ENCODE measurements at regions not wholly inside any gene's neighbourhood (a gene's known extent, or its start where the extent isn't known, plus 50 kb on each side); places are given as distances from the start of the nearest gene placed in this dataset.
"Not testable (repeated sequence)": the region's sequence is repeated elsewhere in the genome, so short reads cannot be mapped to it uniquely, and the experiment has no call there.

GRCh38 chr9:42442680-42443079 lies 259.2 kb downstream of the SPATA31A6 start:
- H3K27ac ChIP-seq (ENCODE audit: low read depth, low read length); CTCF ChIA-PET; H3K9me3 ChIP-seq (ENCODE audit: control insufficient read depth, insufficient read depth, low read length); POLR2A ChIA-PET; H3K4me3 ChIP-seq (ENCODE audit: low read depth, low read length); DNase-seq (ENCODE audit: low read depth, low spot score); H3K27me3 ChIP-seq (ENCODE audit: control insufficient read depth, insufficient read depth, low read length): not testable (repeated sequence)

DNA sequence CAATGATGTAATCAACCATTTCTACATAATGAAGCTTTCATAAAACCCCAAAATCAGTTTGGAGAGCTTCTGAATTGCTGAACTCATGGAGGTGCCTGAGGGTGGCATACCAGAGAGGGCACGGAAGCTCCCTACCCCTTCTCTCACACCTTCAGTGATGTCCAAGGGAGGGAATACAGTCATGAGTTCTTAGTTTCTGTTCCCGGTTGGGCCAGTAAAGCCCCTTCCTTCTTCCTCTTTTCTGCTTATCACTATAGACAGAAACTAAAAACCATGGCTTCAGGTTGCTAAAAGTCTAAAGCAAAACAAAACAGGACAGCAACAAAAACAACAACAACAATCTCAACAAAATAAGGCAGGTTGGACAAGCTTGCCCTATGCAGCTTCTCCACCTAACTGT lies 260.0 kb downstream of the SPATA31A6 start:
- POLR2A ChIA-PET, result not testable (repeated sequence)

DNA sequence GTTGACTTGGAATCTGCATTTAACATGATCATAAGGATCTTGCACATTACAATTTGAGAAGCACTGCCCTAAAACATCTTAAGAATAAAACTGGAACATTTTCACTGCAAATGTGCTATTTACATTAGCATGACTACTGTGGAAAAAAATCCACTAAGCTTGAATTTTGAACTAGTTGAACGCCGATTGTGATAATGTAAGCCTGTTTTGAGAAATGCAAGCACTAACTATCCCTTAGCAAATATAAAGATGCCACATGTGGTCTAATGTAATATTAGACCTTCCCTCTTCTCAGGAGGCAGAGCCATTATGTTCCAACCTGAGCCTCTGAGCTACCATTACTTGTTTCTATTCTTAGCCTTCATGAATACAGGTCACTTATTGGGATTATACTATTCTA lies 278.0 kb downstream of the SPATA31A6 start:
- H3K9me3 ChIP-seq (ENCODE audit: control insufficient read depth, insufficient read depth, low read length); H3K27ac ChIP-seq (ENCODE audit: low read depth, low read length); CTCF ChIA-PET; H3K4me3 ChIP-seq (ENCODE audit: low read depth, low read length); DNase-seq (ENCODE audit: low read depth, low spot score); POLR2A ChIA-PET; H3K27me3 ChIP-seq (ENCODE audit: control insufficient read depth, insufficient read depth, low read length): not testable (repeated sequence)

More for the DNA sequence above, 260.0 kb downstream of the SPATA31A6 start:
- H3K9me3 ChIP-seq (ENCODE audit: control insufficient read depth, insufficient read depth, low read length); DNase-seq (ENCODE audit: low read depth, low spot score); H3K4me3 ChIP-seq (ENCODE audit: low read depth, low read length); H3K27ac ChIP-seq (ENCODE audit: low read depth, low read length); CTCF ChIA-PET; H3K27me3 ChIP-seq (ENCODE audit: control insufficient read depth, insufficient read depth, low read length): not testable (repeated sequence)

DNA sequence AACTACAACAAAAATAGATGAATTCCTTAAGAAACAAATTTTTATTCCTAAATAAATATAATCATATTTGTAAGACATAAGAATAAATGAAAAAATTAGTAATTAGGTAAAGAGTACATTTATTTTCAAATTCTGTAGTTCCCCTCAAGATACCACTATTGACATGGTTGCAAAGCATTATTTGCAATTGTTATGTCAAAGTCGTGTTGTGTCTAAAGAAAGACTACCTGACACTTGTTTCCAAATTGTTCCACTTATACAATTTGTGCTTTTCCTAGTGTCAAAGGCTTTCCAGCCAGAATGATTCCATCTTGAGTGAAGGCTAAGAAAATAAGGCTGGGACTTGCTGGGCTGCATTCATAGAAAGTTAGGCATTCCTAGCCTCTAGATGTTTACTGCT lies 278.4 kb downstream of the SPATA31A6 start:
- H3K4me3 ChIP-seq (ENCODE audit: low read depth, low read length); DNase-seq (ENCODE audit: low read depth, low spot score); POLR2A ChIA-PET; H3K27ac ChIP-seq (ENCODE audit: low read depth, low read length); H3K27me3 ChIP-seq (ENCODE audit: control insufficient read depth, insufficient read depth, low read length); CTCF ChIA-PET; H3K9me3 ChIP-seq (ENCODE audit: control insufficient read depth, insufficient read depth, low read length): not testable (repeated sequence)

GRCh38 chr9:42463981-42464380 lies 280.5 kb downstream of the SPATA31A6 start:
- POLR2A ChIA-PET; H3K9me3 ChIP-seq (ENCODE audit: control insufficient read depth, insufficient read depth, low read length); CTCF ChIA-PET; H3K27ac ChIP-seq (ENCODE audit: low read depth, low read length); H3K27me3 ChIP-seq (ENCODE audit: control insufficient read depth, insufficient read depth, low read length); DNase-seq (ENCODE audit: low read depth, low spot score); H3K4me3 ChIP-seq (ENCODE audit: low read depth, low read length): not testable (repeated sequence)

DNA sequence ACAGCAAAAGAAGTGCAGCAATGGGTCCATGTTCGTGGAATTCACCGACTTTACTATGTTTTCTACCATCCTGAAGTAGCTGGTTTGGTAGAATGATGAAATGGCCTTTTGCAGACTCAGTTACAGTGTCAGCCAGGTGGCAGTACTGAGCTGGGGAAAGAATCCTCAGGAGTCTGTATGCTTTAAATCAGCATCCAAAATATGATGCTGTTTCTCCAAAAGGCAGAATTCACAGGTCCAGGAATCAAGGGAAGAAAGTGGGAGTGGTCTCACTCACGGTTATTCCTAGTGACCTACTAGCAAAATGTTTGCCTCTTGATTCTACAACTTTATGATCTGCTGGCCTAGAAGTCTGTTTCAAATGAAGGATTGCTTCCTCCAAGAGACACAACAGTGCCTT lies 287.1 kb downstream of the SPATA31A6 start:
- H3K4me3 ChIP-seq (ENCODE audit: low read depth, low read length); H3K9me3 ChIP-seq (ENCODE audit: control insufficient read depth, insufficient read depth, low read length); DNase-seq (ENCODE audit: low read depth, low spot score); CTCF ChIA-PET; H3K27me3 ChIP-seq (ENCODE audit: control insufficient read depth, insufficient read depth, low read length); POLR2A ChIA-PET; H3K27ac ChIP-seq (ENCODE audit: low read depth, low read length): not testable (repeated sequence)

DNA sequence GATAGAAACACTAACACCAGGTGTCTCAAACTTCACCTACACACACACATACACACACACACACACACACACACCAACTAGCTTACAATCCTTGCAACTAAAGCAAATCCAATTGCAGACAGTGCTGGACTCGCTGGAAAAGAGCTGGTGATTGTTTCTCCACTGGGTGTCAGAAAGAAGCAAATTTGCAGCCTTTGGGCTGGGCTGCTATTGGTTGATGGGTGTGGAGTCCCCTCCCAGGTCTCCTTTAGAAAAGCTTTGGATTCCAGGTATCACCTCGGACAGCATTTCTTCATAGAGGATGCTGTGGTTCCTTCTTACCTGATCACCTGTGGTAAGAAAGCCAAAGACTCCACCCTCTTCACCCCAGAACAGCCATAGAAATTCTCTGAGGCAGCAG lies 307.5 kb downstream of the SPATA31A6 start:
- H3K27ac ChIP-seq (ENCODE audit: low read depth, low read length); DNase-seq (ENCODE audit: low read depth, low spot score); POLR2A ChIA-PET; CTCF ChIA-PET; H3K27me3 ChIP-seq (ENCODE audit: control insufficient read depth, insufficient read depth, low read length); H3K9me3 ChIP-seq (ENCODE audit: control insufficient read depth, insufficient read depth, low read length); H3K4me3 ChIP-seq (ENCODE audit: low read depth, low read length): not testable (repeated sequence)

DNA sequence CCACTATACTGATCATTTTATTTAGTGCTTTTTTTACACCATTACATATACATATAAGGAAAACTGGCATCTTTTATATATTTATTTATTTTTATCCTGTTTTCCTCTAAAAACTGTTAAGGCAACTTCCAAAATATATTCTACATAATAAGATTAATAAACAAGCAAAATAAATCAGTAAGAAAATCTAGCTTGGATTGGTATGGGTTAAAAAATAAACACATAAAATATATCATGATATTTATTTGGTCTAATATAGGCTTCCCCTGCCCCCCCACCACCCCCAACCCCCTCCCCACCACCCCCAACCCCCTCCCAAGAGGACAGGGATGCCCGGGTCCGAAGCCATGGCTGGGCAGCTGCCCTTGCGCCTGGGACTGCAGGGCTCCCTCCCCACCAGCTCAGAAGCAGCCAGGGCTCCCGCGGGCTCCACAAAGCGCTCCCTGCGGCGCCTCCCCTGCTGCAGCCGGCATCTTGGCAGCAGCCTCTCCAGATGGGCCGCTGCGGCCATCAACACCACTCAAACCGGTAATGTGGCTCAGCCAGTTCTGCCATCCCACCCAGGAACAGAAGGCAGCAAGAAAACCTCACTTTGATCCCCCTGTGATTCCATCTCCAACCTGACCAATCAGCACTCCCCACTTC lies 319.3 kb downstream of the SPATA31A6 start:
- H3K27ac ChIP-seq (ENCODE audit: low read depth, low read length); H3K4me3 ChIP-seq (ENCODE audit: low read depth, low read length); POLR2A ChIA-PET; H3K27me3 ChIP-seq (ENCODE audit: control insufficient read depth, insufficient read depth, low read length); DNase-seq (ENCODE audit: low read depth, low spot score); H3K9me3 ChIP-seq (ENCODE audit: control insufficient read depth, insufficient read depth, low read length); CTCF ChIA-PET: not testable (repeated sequence)

DNA sequence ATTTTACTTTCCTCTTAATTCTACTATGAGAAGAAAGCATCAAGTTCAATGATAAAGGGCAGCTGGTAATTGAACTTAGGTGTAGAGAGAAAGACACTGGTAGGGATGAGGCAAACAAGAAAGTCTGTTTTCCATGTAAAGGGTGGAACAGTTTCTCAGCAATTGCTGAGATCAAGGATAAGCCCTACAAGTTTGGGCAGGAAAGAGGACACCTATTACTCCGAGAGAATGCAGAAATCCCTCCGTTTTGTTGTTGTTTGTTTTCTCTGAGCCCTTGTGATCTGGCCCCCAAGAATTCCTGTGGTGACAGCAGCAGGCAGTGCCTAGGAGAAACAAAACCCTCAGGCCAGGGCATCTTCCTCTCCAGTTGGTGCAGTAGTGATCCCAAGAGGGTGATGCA lies 324.7 kb downstream of the SPATA31A6 start:
- H3K27ac ChIP-seq (ENCODE audit: low read depth, low read length); DNase-seq (ENCODE audit: low read depth, low spot score); H3K4me3 ChIP-seq (ENCODE audit: low read depth, low read length); H3K27me3 ChIP-seq (ENCODE audit: control insufficient read depth, insufficient read depth, low read length); POLR2A ChIA-PET; H3K9me3 ChIP-seq (ENCODE audit: control insufficient read depth, insufficient read depth, low read length); CTCF ChIA-PET: not testable (repeated sequence)

DNA sequence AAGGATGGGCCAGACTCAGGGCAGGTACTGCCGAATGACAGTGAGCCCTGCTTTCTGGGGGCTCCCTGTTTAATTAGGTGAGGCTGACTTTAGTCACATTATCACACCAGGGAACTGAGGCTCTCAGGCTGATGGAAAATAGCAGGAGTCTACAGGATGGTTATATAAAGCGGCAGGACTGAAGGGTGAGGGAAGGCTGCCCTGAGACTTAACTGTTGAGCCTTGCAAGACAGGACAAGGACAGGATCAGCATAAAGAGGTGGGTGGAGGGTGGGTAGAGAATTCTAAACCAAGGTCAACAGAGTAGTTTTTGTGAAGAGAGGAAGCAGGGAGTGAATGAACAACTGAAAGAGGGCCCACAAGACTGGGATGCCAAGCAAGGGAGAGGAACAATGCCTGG lies 330.1 kb downstream of the SPATA31A6 start:
- POLR2A ChIA-PET; H3K27ac ChIP-seq (ENCODE audit: low read depth, low read length); H3K27me3 ChIP-seq (ENCODE audit: control insufficient read depth, insufficient read depth, low read length); CTCF ChIA-PET; DNase-seq (ENCODE audit: low read depth, low spot score); H3K4me3 ChIP-seq (ENCODE audit: low read depth, low read length); H3K9me3 ChIP-seq (ENCODE audit: control insufficient read depth, insufficient read depth, low read length): not testable (repeated sequence)

DNA sequence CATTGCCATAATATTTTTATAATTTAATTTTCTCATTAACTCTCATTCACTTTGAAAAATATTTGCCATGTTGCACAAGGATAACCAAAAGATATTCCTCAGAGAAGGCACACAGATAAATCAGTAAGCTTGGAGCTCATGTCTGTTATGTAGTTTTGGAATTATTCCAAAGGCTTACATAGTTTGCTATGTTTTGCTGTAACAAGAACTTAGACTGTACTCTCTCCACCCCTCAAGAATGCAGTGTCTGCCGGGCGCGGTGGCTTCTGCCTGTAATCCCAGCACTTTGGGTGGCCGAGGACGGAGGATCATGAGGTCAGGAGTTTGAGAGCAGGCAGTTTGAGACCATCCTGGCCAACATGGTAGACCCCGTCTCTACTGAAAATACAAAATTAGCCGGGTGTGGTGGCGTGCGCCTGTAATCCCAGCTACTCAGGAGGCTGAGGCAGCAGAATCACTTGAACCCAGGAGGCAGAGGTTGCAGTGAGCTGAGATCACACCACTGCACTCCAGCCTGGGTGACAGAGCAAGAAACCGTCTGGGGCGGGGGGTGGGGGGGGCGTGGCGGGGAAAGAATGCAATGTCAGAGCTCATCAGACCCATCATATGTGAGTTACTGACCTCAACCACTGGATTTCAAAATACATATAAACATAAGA lies 351.0 kb downstream of the SPATA31A6 start:
- H3K4me3 ChIP-seq (ENCODE audit: low read depth, low read length); H3K27me3 ChIP-seq (ENCODE audit: control insufficient read depth, insufficient read depth, low read length); H3K27ac ChIP-seq (ENCODE audit: low read depth, low read length); H3K9me3 ChIP-seq (ENCODE audit: control insufficient read depth, insufficient read depth, low read length); DNase-seq (ENCODE audit: low read depth, low spot score); CTCF ChIA-PET; POLR2A ChIA-PET: not testable (repeated sequence)

DNA sequence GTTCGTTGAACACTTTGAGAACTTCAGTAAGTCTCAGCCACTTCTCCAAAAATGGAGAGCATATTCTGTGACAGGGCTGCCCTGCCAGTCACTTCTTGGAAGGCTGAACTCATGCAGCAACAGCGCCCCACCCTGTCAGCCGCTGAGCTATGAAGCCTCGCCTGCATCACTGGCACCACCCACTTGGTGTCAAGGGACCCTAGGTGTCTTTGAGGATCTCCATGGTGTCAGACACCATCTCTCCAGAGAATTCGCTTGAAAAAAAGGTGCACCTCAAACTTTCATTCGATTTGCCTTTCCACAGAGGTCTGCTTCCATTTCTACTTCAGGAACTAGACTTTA lies 351.5 kb downstream of the SPATA31A6 start:
- H3K27ac ChIP-seq (ENCODE audit: low read depth, low read length), result not testable (repeated sequence)

More for the DNA sequence above, 351.5 kb downstream of the SPATA31A6 start:
- H3K27me3 ChIP-seq (ENCODE audit: control insufficient read depth, insufficient read depth, low read length); CTCF ChIA-PET; H3K9me3 ChIP-seq (ENCODE audit: control insufficient read depth, insufficient read depth, low read length); DNase-seq (ENCODE audit: low read depth, low spot score); POLR2A ChIA-PET; H3K4me3 ChIP-seq (ENCODE audit: low read depth, low read length): not testable (repeated sequence)

All from AG04450 (cell line).